WERI-Rb-1 (cell line): ENCODE measurements at regions not wholly inside any gene's neighbourhood (a gene's known extent, or its start where the extent isn't known, plus 50 kb on each side); places are given as distances from the start of the nearest gene placed in this dataset.
"Not testable (repeated sequence)": the region's sequence is repeated elsewhere in the genome, so short reads cannot be mapped to it uniquely, and the experiment has no call there.

Experiments
- DNase-seq: peaks from one replicate; pipeline ENCODE4 v3.0.0-alpha.2; 2020
- H3K27ac ChIP-seq: fragments of 250-450 bp; sonication (Bioruptor Pico); 2 replicates; pipeline ENCODE4 v1.5.1; 2020; ENCODE audit warnings: mild to moderate bottlenecking, moderate library complexity
- H3K27me3 ChIP-seq: fragments of 250-450 bp; sonication (Bioruptor Pico); 2 replicates; pipeline ENCODE4 v1.5.1; 2021; ENCODE audit warnings: mild to moderate bottlenecking, low read depth, moderate library complexity; ENCODE audit not compliant: insufficient read depth, severe bottlenecking
- H3K36me3 ChIP-seq: fragments of 250-450 bp; sonication (Bioruptor Pico); 2 replicates; pipeline ENCODE4 v1.5.1; 2020; ENCODE audit warnings: mild to moderate bottlenecking, moderate library complexity
- H3K4me3 ChIP-seq: 2 replicates; pipeline ENCODE4 v1.5.1; 2011; ENCODE audit warnings: low read depth, mild to moderate bottlenecking, control low read depth, low read length
- H3K9me3 ChIP-seq: fragments of 250-450 bp; sonication (Bioruptor Pico); 2 replicates; pipeline ENCODE4 v1.5.1; 2021; ENCODE audit warnings: mild to moderate bottlenecking, moderate library complexity; ENCODE audit not compliant: severe bottlenecking
- CTCF ChIP-seq: IDR thresholded peaks from 2 replicates; pipeline ENCODE4 v1.5.1; 2011; ENCODE audit warnings: low read depth, mild to moderate bottlenecking, control low read depth, inconsistent platforms, low read length

- Histone ChIP-seq H3K4me3 (no peak overlapping the region), H3K27me3 (no peaks in the 10 kb centered on the region), H3K9me3 (no peaks in the 10 kb centered on the region), H3K27ac (no peak overlapping the region), H3K36me3 (no peaks in the 10 kb centered on the region)
- TF ChIP-seq CTCF = no peak
- no peak for DNase-seq
Observed at GRCh38 chr2:207371877-207372276, 157.9 kb upstream of the CREB1 start.

GRCh38 chr2:207372483-207372882 lies 157.3 kb upstream of the CREB1 start:
- H3K27me3 ChIP-seq = no peaks in the 10 kb centered on the region
- no peaks in the 10 kb centered on the region for H3K9me3 ChIP-seq
- DNase-seq = no peak
- H3K27ac ChIP-seq = no peak overlapping the region
- H3K4me3 ChIP-seq = no peak overlapping the region
- no peaks in the 10 kb centered on the region for H3K36me3 ChIP-seq
- no peak for TF ChIP-seq CTCF

- H3K27me3 ChIP-seq = no peaks in the 10 kb centered on the region
- no peaks in the 10 kb centered on the region for H3K9me3 ChIP-seq
- H3K4me3 ChIP-seq = no peak overlapping the region
- no peak overlapping the region for H3K27ac ChIP-seq
- no peak for DNase-seq
- no peak for TF ChIP-seq CTCF
- H3K36me3 ChIP-seq = no peaks in the 10 kb centered on the region
Observed at GRCh38 chr2:207375207-207375875, 154.4 kb upstream of the CREB1 start.

GRCh38 chr2:207378620-207379019 lies 151.1 kb upstream of the CREB1 start:
- not testable (repeated sequence) for H3K36me3 ChIP-seq, DNase-seq, H3K27me3 ChIP-seq, H3K27ac ChIP-seq, H3K9me3 ChIP-seq, H3K4me3 ChIP-seq

GRCh38 chr2:207385076-207385475 lies 144.7 kb upstream of the CREB1 start:
- no peak for DNase-seq
- H3K9me3 ChIP-seq = peaks cover 5% of the 10 kb centered on the region
- no peak overlapping the region for H3K4me3 ChIP-seq
- no peak overlapping the region for H3K27ac ChIP-seq
- H3K27me3 ChIP-seq = no peaks in the 10 kb centered on the region
- no peak for TF ChIP-seq CTCF
- H3K36me3 ChIP-seq = no peaks in the 10 kb centered on the region

- no peak for TF ChIP-seq CTCF
Observed at GRCh38 chr2:207385903-207386302, 143.9 kb upstream of the CREB1 start.

More at GRCh38 chr2:207385903-207386302, 143.9 kb upstream of the CREB1 start:
- no peak for DNase-seq
- Histone ChIP-seq H3K9me3 (peaks cover 5% of the 10 kb centered on the region), H3K27ac (no peak overlapping the region), H3K36me3 (no peaks in the 10 kb centered on the region), H3K4me3 (no peak overlapping the region), H3K27me3 (no peaks in the 10 kb centered on the region)
